Thoracic aorta (tissue), 2 donors: ENCODE measurements at regions not wholly inside any gene's neighbourhood (a gene's known extent, or its start where the extent isn't known, plus 50 kb on each side); places are given as distances from the start of the nearest gene placed in this dataset.
"Not testable (repeated sequence)": the region's sequence is repeated elsewhere in the genome, so short reads cannot be mapped to it uniquely, and the experiment has no call there.

Source experiments
- ATAC-seq: fragments of 150-250 bp; one replicate; pipeline ENCODE4 v1.8.0; 2017; ENCODE audit warnings: low read depth; ENCODE audit not compliant: insufficient number of reproducible peaks, low FRiP score
- DNase-seq: peaks from one replicate; pipeline ENCODE4 v3.0.0-alpha.2; 2020; ENCODE audit warnings: low spot score
- H3K27ac ChIP-seq, 2 donors: fragments of 200-600 bp; sonication (generic); 1 replicate in 1 of 2; 2 replicates in 1 of 2; pipeline ENCODE4 v1.5.1; 2016; ENCODE audit warnings: mild to moderate bottlenecking in 2 of 2, moderate library complexity in 2 of 2
- H3K27me3 ChIP-seq: fragments of 200-600 bp; sonication (generic); replicated peaks from 2 replicates; pipeline ENCODE4 v1.6.0; 2016; ENCODE audit warnings: mild to moderate bottlenecking; ENCODE audit not compliant: insufficient read depth
- H3K36me3 ChIP-seq: fragments of 200-600 bp; sonication (generic); one replicate; pipeline ENCODE4 v1.5.1; 2016
- H3K4me1 ChIP-seq, 2 donors: fragments of 200-600 bp; sonication (generic); 1 replicate in 1 of 2; 2 replicates in 1 of 2; pipeline versions ENCODE4 v1.5.1 to v1.6.0; 2016; ENCODE audit warnings: low read depth in 2 of 2, mild to moderate bottlenecking in 1 of 2; ENCODE audit not compliant: control insufficient read depth in 1 of 2
- H3K4me3 ChIP-seq: fragments of 200-600 bp; sonication (generic); 2 replicates; pipeline ENCODE4 v1.5.1; 2016; ENCODE audit warnings: mild to moderate bottlenecking
- H3K9me3 ChIP-seq: fragments of 200-600 bp; sonication (generic); 2 replicates; pipeline ENCODE4 v1.5.1; 2016

- ATAC-seq, DNase-seq, H3K27me3 ChIP-seq, H3K4me1 ChIP-seq, H3K9me3 ChIP-seq, H3K27ac ChIP-seq, H3K36me3 ChIP-seq, H3K4me3 ChIP-seq: not testable (repeated sequence)
Measured at GRCh38 chr16:33913601-33914000, 454.2 kb downstream of the TP53TG3F start.

- not testable (repeated sequence) for ATAC-seq, H3K27me3 ChIP-seq, H3K4me3 ChIP-seq, H3K4me1 ChIP-seq, DNase-seq, H3K9me3 ChIP-seq, H3K36me3 ChIP-seq, H3K27ac ChIP-seq
Measured at GRCh38 chr16:33920761-33921545, 461.5 kb downstream of the TP53TG3F start.

GRCh38 chr16:33922914-33923313 lies 463.5 kb downstream of the TP53TG3F start:
- not testable (repeated sequence) for ATAC-seq, H3K4me1 ChIP-seq, H3K27ac ChIP-seq

GRCh38 chr16:33928026-33928425 lies 468.6 kb downstream of the TP53TG3F start:
- not testable (repeated sequence) for H3K9me3 ChIP-seq, H3K27ac ChIP-seq, H3K4me3 ChIP-seq, DNase-seq, H3K36me3 ChIP-seq, H3K4me1 ChIP-seq, ATAC-seq, H3K27me3 ChIP-seq

More at GRCh38 chr16:33922914-33923313, 463.5 kb downstream of the TP53TG3F start:
- DNase-seq, H3K9me3 ChIP-seq, H3K27me3 ChIP-seq, H3K36me3 ChIP-seq, H3K4me3 ChIP-seq: not testable (repeated sequence)

- H3K27me3 ChIP-seq, H3K4me3 ChIP-seq, H3K27ac ChIP-seq, DNase-seq, ATAC-seq, H3K9me3 ChIP-seq, H3K4me1 ChIP-seq, H3K36me3 ChIP-seq: not testable (repeated sequence)
Measured at GRCh38 chr16:33932191-33932590, 472.8 kb downstream of the TP53TG3F start.

- H3K4me3 ChIP-seq, H3K4me1 ChIP-seq, H3K27ac ChIP-seq, ATAC-seq, H3K27me3 ChIP-seq, H3K36me3 ChIP-seq, H3K9me3 ChIP-seq, DNase-seq: not testable (repeated sequence)
Measured at GRCh38 chr16:33933039-33933438, 473.6 kb downstream of the TP53TG3F start.

- H3K9me3 ChIP-seq, H3K27ac ChIP-seq, ATAC-seq, H3K36me3 ChIP-seq, DNase-seq, H3K4me3 ChIP-seq, H3K4me1 ChIP-seq, H3K27me3 ChIP-seq: not testable (repeated sequence)
Measured at GRCh38 chr16:33935766-33936165, 476.4 kb downstream of the TP53TG3F start.

DNA sequence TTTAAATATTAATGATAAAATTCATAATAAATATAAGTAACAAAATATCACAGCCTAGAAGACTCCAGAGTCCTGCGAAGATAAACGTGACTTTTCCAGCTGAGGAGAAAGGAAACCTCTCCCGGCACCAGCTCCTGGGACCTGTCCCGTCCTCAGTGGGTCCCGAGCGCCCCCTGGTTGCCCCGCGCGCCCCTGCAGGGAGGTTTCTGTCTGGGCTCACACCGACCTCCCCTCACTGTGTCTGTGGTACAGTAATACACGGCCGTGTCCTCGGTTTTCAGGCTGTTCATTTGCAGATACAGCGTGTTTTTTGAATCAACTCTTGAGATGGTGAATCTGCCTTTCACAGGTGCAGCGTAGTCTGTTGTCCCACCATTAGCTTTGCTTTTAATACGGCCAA lies 478.7 kb downstream of the TP53TG3F start:
- not testable (repeated sequence) for ATAC-seq, H3K36me3 ChIP-seq, H3K4me1 ChIP-seq, H3K27ac ChIP-seq, H3K4me3 ChIP-seq, H3K9me3 ChIP-seq, H3K27me3 ChIP-seq, DNase-seq

- H3K4me1 ChIP-seq, H3K27me3 ChIP-seq, H3K4me3 ChIP-seq, H3K36me3 ChIP-seq, DNase-seq, H3K27ac ChIP-seq, ATAC-seq, H3K9me3 ChIP-seq: not testable (repeated sequence)
Measured at GRCh38 chr16:33961536-33961935, 502.1 kb downstream of the TP53TG3F start.

GRCh38 chr16:33965534-33965933 lies 506.1 kb downstream of the TP53TG3F start:
- ATAC-seq, H3K27ac ChIP-seq, DNase-seq, H3K4me1 ChIP-seq, H3K9me3 ChIP-seq, H3K36me3 ChIP-seq, H3K4me3 ChIP-seq, H3K27me3 ChIP-seq: not testable (repeated sequence)

DNA sequence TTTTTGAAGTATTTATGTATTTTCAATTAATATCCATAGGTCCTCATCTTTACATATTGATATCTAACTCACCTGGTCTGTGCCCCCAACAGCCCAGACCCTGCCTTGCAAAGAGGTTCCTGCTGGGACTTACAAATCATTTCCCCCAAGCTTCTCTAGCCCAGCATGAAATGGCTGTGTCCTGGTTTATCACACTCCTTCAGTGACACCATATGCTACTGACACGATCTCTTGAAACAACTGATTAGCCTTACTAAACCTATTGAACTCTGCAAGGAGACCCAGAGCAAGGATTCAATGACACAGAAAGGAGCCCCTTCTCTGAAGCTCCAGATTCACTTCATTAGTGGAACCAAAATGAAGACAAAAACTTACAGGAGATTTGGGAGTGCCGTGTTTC lies 507.4 kb downstream of the TP53TG3F start:
- DNase-seq, H3K9me3 ChIP-seq, H3K4me1 ChIP-seq, ATAC-seq, H3K27me3 ChIP-seq, H3K27ac ChIP-seq, H3K36me3 ChIP-seq, H3K4me3 ChIP-seq: not testable (repeated sequence)

DNA sequence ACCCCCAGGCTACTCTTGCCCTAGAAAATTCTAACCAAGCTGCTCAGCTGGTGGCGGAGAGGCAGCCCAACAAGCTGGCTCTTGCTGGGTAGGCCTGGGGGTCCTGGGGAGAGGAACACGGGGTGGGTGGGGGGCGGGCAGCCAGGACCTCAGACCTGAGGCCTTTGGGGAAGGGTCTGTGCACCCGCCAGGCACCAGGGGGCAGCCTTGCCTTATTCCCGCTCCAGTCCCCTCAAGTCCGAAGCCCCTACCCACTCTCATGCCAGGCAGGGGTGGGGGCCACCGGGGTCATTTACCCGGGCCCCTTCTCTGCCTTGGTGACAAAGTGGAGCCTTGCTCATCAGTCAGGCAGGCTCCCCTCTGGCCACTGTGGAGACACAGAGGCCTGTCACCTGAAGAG lies 515.1 kb downstream of the TP53TG3F start:
- not testable (repeated sequence) for H3K9me3 ChIP-seq, H3K27ac ChIP-seq, H3K4me1 ChIP-seq, H3K27me3 ChIP-seq, DNase-seq, H3K4me3 ChIP-seq, ATAC-seq, H3K36me3 ChIP-seq

DNA sequence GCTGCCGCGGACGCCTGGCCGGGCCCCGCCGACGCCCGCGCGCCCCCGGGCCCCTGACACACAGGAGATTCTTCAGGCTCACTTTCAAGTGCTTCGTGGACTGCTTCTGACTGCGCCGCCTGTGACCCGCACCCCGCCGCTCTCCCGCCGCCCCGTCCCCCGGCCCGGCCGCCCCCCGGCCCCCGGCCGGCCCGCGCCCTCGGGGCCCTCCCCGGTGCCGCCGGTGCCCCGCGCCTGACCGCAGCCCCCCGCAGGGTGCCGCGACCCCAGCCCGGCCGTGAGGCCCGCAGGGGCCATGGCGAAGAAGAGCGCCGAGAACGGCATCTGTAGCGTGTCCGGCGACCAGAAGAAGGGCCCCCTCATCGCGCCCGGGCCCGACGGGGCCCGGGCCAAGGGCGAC lies 516.3 kb downstream of the TP53TG3F start:
- not testable (repeated sequence) for H3K27ac ChIP-seq, H3K9me3 ChIP-seq, DNase-seq, H3K36me3 ChIP-seq, H3K4me1 ChIP-seq, H3K27me3 ChIP-seq, ATAC-seq, H3K4me3 ChIP-seq
